ENCODE measurements at regions not wholly inside any gene's neighbourhood (a gene's known extent, or its start where the extent isn't known, plus 50 kb on each side); places are given as distances from the start of the nearest gene placed in this dataset.

GRCh38 chr4:138085736-138086305 lies 156.3 kb downstream of the SLC7A11 start:
- DNase-seq (ENCODE audit: low read depth in 1 of 2, low spot score in 1 of 2): no peak

- no peak for DNase-seq (ENCODE audit: low read depth in 1 of 2, low spot score in 1 of 2)
Observed at GRCh38 chr4:138078751-138079520, 163.2 kb downstream of the SLC7A11 start.

GRCh38 chr4:138078253-138078652 lies 163.9 kb downstream of the SLC7A11 start:
- no peak for DNase-seq (ENCODE audit: low read depth in 1 of 2, low spot score in 1 of 2)

- DNase-seq (ENCODE audit: low read depth in 1 of 2, low spot score in 1 of 2): no peak
Observed at GRCh38 chr4:138076561-138076960, 165.6 kb downstream of the SLC7A11 start.

- DNase-seq (ENCODE audit: low read depth in 1 of 2, low spot score in 1 of 2): no peak
Observed at GRCh38 chr4:138070816-138071215, 171.3 kb downstream of the SLC7A11 start.

- no peak for DNase-seq (ENCODE audit: low read depth in 1 of 2, low spot score in 1 of 2)
Observed at GRCh38 chr4:138063581-138063980, 178.6 kb downstream of the SLC7A11 start.

- no peak for DNase-seq (ENCODE audit: low read depth in 1 of 2, low spot score in 1 of 2)
Observed at GRCh38 chr4:138062929-138063328, 179.2 kb downstream of the SLC7A11 start.

GRCh38 chr4:138056541-138056940 lies 185.6 kb downstream of the SLC7A11 start:
- no peak for DNase-seq (ENCODE audit: low read depth in 1 of 2, low spot score in 1 of 2)

- DNase-seq (ENCODE audit: low read depth in 1 of 2, low spot score in 1 of 2): no peak
Observed at GRCh38 chr4:138055890-138056289, 186.3 kb downstream of the SLC7A11 start.

- DNase-seq (ENCODE audit: low read depth in 1 of 2, low spot score in 1 of 2): no peak
Observed at GRCh38 chr4:138053641-138054301, 188.4 kb downstream of the SLC7A11 start.

GRCh38 chr4:138052806-138053632 lies 189.1 kb downstream of the SLC7A11 start:
- DNase-seq (ENCODE audit: low read depth in 1 of 2, low spot score in 1 of 2): no peak

GRCh38 chr4:138051157-138051556 lies 191.0 kb downstream of the SLC7A11 start:
- DNase-seq (ENCODE audit: low read depth in 1 of 2, low spot score in 1 of 2): no peak

GRCh38 chr4:138050601-138051000 lies 191.5 kb downstream of the SLC7A11 start:
- no peak for DNase-seq (ENCODE audit: low read depth in 1 of 2, low spot score in 1 of 2)

- no peak for DNase-seq (ENCODE audit: low read depth in 1 of 2, low spot score in 1 of 2)
Observed at GRCh38 chr4:138049355-138049754, 192.8 kb downstream of the SLC7A11 start.

GRCh38 chr4:138047290-138047689 lies 194.9 kb downstream of the SLC7A11 start:
- DNase-seq (ENCODE audit: low read depth in 1 of 2, low spot score in 1 of 2): no peak

- no peak for DNase-seq (ENCODE audit: low read depth in 1 of 2, low spot score in 1 of 2)
Observed at GRCh38 chr4:138045036-138045435, 197.1 kb downstream of the SLC7A11 start.

- no peak for DNase-seq (ENCODE audit: low read depth in 1 of 2, low spot score in 1 of 2)
Observed at GRCh38 chr4:138039010-138039409, 203.1 kb downstream of the SLC7A11 start.

- no peak for DNase-seq (ENCODE audit: low read depth in 1 of 2, low spot score in 1 of 2)
Observed at GRCh38 chr4:138037696-138038095, 204.5 kb downstream of the SLC7A11 start.

GRCh38 chr4:138035781-138036258 lies 206.3 kb downstream of the SLC7A11 start:
- no peak for DNase-seq (ENCODE audit: low read depth in 1 of 2, low spot score in 1 of 2)

GRCh38 chr4:138034871-138035270 lies 207.3 kb downstream of the SLC7A11 start:
- no peak for DNase-seq (ENCODE audit: low read depth in 1 of 2, low spot score in 1 of 2)

GRCh38 chr4:138032222-138032621 lies 209.9 kb downstream of the SLC7A11 start:
- DNase-seq (ENCODE audit: low read depth in 1 of 2, low spot score in 1 of 2): no peak

Data from activated CD4-positive, alpha-beta T cell treated with anti-CD3 and anti-CD28 coated beads, Interleukin-2, amount 50 U/mL, for 24 hours (primary cell).